22Rv1 (cell line): ENCODE measurements at regions not wholly inside any gene's neighbourhood (a gene's known extent, or its start where the extent isn't known, plus 50 kb on each side); places are given as distances from the start of the nearest gene placed in this dataset.

ENCODE experiments used
- ZFX ChIP-seq: fragments of 450-650 bp; IDR thresholded peaks from 2 replicates; pipeline ENCODE4 v1.6.1; 2017; ENCODE audit warnings: antibody characterized with exemption, borderline replicate concordance
- TF ChIP-seq, protein P1 (sequence below): fragments of 450-650 bp; IDR thresholded peaks from 2 replicates; pipeline ENCODE4 v1.5.1; 2017; ENCODE audit warnings: mild to moderate bottlenecking

GRCh38 chr1:2936559-2937515 lies 84.4 kb upstream of the ACTRT2 start:
- TF ChIP-seq, protein P1, sequence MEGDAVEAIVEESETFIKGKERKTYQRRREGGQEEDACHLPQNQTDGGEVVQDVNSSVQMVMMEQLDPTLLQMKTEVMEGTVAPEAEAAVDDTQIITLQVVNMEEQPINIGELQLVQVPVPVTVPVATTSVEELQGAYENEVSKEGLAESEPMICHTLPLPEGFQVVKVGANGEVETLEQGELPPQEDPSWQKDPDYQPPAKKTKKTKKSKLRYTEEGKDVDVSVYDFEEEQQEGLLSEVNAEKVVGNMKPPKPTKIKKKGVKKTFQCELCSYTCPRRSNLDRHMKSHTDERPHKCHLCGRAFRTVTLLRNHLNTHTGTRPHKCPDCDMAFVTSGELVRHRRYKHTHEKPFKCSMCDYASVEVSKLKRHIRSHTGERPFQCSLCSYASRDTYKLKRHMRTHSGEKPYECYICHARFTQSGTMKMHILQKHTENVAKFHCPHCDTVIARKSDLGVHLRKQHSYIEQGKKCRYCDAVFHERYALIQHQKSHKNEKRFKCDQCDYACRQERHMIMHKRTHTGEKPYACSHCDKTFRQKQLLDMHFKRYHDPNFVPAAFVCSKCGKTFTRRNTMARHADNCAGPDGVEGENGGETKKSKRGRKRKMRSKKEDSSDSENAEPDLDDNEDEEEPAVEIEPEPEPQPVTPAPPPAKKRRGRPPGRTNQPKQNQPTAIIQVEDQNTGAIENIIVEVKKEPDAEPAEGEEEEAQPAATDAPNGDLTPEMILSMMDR: no peak
- TF ChIP-seq ZFX: no peak
